ENCODE measurements at regions not wholly inside any gene's neighbourhood (a gene's known extent, or its start where the extent isn't known, plus 50 kb on each side); places are given as distances from the start of the nearest gene placed in this dataset.

- ChIA-PET POLR2A (no interaction called here), CTCF (interaction anchor here (0.9 kb wide), 1 partner anchor 64 kb away, joined by 3 read pairs; no protein-coding TSS in a partner anchor)
- intact Hi-C loops (cut with micrococcal nuclease), result no loop called here
- no peak for DNase-seq
- Mint-ChIP-seq H3K27ac (no peak overlapping the region), H3K27me3 (no peaks in the 10 kb centered on the region), H3K9me3 (no peaks in the 10 kb centered on the region), H3K36me3 (ENCODE audit: low read depth) (no peaks in the 10 kb centered on the region), H3K4me1 (ENCODE audit: low read depth) (peaks cover under 1% of the 10 kb centered on the region), H3K4me3 (no peak overlapping the region)
- TF ChIP-seq CTCF (IDR thresholded peaks at IDR 0.05), result no peak
- no peak for ATAC-seq
These were observed 56.2 kb upstream of the LPP start for GRCh38 chr3:188097791-188098190.

- ChIA-PET POLR2A (no interaction called here), CTCF (no interaction called here)
- DNase-seq (no peak), ATAC-seq (no peak)
- H3K4me1 Mint-ChIP-seq (ENCODE audit: low read depth), result no peaks in the 10 kb centered on the region
- H3K9me3 Mint-ChIP-seq, result no peaks in the 10 kb centered on the region
- no peak overlapping the region for H3K27ac Mint-ChIP-seq
- H3K36me3 Mint-ChIP-seq (ENCODE audit: low read depth), result no peaks in the 10 kb centered on the region
- intact Hi-C loops (cut with micrococcal nuclease), result no loop called here
- H3K4me3 Mint-ChIP-seq, result no peak overlapping the region
- no peak for TF ChIP-seq CTCF (IDR thresholded peaks at IDR 0.05)
- no peaks in the 10 kb centered on the region for H3K27me3 Mint-ChIP-seq
These were observed 54.0 kb upstream of the LPP start for GRCh38 chr3:188099907-188100306.

GRCh38 chr3:188102861-188103547, 51.0 kb upstream of the LPP start:
- ChIA-PET CTCF (interaction anchor here (0.8 kb wide), 1 partner anchor 11 kb away, joined by 3 read pairs; no protein-coding TSS in a partner anchor), POLR2A (interaction anchor here (1.1 to 1.4 kb wide), 2 partner anchors 8 to 60 kb away, joined by 3 to 4 read pairs; no protein-coding TSS in a partner anchor)
- intact Hi-C loops (cut with micrococcal nuclease), result no loop called here
- no peaks in the 10 kb centered on the region for H3K27me3 Mint-ChIP-seq
- H3K4me1 Mint-ChIP-seq (ENCODE audit: low read depth), result no peaks in the 10 kb centered on the region
- ATAC-seq, result no peak
- DNase-seq, result no peak
- H3K4me3 Mint-ChIP-seq, result no peak overlapping the region
- H3K27ac Mint-ChIP-seq, result no peak overlapping the region
- no peak for TF ChIP-seq CTCF (IDR thresholded peaks at IDR 0.05)
- H3K9me3 Mint-ChIP-seq, result no peaks in the 10 kb centered on the region
- H3K36me3 Mint-ChIP-seq (ENCODE audit: low read depth), result no peaks in the 10 kb centered on the region

GRCh38 chr3:188104050-188104449, 49.9 kb upstream of the LPP start:
- CTCF ChIA-PET, result interaction anchor here (0.8 kb wide), 1 partner anchor 10 kb away, joined by 3 read pairs; no protein-coding TSS in a partner anchor
- H3K27me3 Mint-ChIP-seq, result no peaks in the 10 kb centered on the region
- intact Hi-C loops (cut with micrococcal nuclease), result no loop called here
- H3K4me1 Mint-ChIP-seq (ENCODE audit: low read depth), result peaks cover 5% of the 10 kb centered on the region
- no peak overlapping the region for H3K4me3 Mint-ChIP-seq
- peaks cover 1% of the 10 kb centered on the region for H3K36me3 Mint-ChIP-seq (ENCODE audit: low read depth)
- H3K27ac Mint-ChIP-seq, result no peak overlapping the region
- ATAC-seq, result no peak
- POLR2A ChIA-PET, result interaction anchor here (1.1 kb wide), 1 partner anchor 9 kb away, joined by 3 read pairs; no protein-coding TSS in a partner anchor
- TF ChIP-seq CTCF (IDR thresholded peaks at IDR 0.05), result no peak
- H3K9me3 Mint-ChIP-seq, result no peaks in the 10 kb centered on the region
- no peak for DNase-seq

Measured in activated CD8-positive, alpha-beta T cell treated with anti-CD3 and anti-CD28 coated beads for 36 hours (primary cell).